NCI-H748 (cell line): ENCODE measurements at regions not wholly inside any gene's neighbourhood (a gene's known extent, or its start where the extent isn't known, plus 50 kb on each side); places are given as distances from the start of the nearest gene placed in this dataset.

Experiments used
- DNase-seq: peaks from one replicate; lab custom pipeline; 2025; ENCODE audit not compliant: unreplicated experiment; lab: John Stamatoyannopoulos, UW

DNA sequence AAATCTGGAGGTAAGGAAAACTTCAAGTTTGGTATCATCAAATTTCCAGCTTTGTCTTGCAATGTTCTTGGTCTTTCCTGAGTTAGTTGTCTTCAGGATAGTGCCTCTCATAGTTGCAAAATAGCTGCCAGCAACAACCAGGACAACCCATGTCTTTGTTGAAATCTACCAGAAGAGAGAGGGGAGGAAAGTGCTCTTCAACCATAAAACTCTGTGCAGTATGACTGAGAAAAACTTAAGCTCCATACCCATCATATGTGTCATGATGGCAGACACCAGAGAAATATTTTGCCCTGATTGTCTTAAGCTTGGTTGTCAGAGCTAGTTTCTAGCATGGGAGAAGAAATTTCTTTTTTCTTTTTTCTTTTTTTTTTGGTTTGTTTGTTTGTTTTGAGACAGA, 103.3 kb downstream of the SPRY2 start:
- DNase-seq = no peak

DNA sequence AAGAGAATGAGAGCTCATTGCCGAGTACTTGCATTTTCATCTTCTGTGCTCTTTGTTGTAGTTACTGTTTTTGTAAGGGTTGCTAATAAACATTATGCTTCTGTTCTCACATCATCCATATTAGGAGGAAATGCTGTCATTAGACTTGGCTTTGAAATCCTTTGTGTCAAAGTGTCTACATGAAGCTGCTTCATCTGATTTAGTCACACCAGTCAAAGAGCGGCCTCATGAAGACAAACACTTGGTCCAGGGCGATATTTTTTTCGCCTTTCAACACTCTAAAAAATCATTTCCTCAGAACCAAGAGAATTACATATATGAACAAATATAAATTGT, 105.0 kb downstream of the SPRY2 start:
- peak; percentile 77 for DNase-seq

- peak; percentile 94 for DNase-seq
Observed at GRCh38 chr13:80235166-80235966, 105.6 kb downstream of the SPRY2 start.

GRCh38 chr13:80227645-80228044, 113.3 kb downstream of the SPRY2 start:
- no peak for DNase-seq

- no peak for DNase-seq
Observed at GRCh38 chr13:80226645-80227044, 114.3 kb downstream of the SPRY2 start.

DNA sequence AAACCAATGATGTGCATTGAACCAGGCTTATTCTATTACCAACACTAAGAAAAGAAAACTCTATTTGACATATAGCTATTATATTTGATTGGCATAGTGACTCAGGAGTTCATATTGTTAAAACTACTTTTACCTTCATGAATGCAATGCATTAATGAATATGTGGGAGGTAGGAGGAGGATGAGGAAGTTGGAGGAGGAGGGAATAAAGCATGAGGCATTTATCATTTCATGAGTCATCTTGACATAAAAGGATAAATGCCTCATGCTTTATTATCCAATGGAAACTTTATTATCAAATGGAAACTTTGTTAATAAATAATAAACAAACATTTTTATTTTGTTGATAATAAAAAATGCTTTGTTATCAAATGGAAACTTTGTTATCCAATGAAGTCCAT, 116.5 kb downstream of the SPRY2 start:
- no peak for DNase-seq

- DNase-seq = no peak
Observed at GRCh38 chr13:80217614-80218456, 123.1 kb downstream of the SPRY2 start.

- DNase-seq = no peak
Observed at GRCh38 chr13:80215368-80215767, 125.6 kb downstream of the SPRY2 start.

DNA sequence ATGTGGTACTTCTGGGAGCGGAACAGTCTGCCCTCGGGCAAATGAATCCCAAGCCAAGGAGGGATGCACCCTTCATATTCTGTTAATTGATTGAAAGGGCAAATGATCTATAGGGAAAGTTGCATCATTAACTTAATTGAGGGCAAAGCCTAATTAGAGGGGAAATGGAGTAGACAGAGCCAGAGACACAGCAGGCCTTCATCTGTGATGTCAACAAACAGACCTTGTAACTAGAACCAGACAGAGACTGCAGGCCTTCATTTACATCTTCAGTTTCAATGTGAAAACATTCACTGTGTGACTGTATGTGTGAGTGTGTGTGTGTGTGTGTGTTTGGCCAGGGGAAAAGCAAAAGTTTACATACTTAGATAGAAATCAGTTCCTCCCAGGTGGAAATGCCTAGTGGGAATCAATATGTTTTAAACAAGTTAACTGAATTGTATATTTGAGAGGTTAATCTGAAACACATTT, 126.4 kb downstream of the SPRY2 start:
- peak; percentile 91 for DNase-seq

GRCh38 chr13:80214050-80214449, 126.9 kb downstream of the SPRY2 start:
- peak; percentile 39 for DNase-seq

DNA sequence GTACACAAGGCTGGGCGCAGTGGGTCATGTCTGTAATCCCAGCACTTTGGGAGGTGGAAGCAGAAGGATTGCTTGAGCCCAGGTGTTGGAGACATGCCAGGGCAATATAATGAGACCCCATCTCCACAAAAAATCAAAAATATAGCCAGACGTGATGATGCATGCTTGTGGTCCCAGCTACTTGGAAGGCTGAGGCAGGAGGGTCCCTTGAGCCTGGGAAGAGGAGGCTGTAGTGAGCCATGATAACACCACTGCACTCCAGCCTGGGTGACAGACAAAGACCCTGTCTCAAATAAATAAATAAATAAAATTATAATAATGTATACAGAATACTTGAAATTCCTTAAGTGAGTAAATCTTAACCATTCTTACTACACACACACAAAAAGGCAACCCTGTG, 127.7 kb downstream of the SPRY2 start:
- DNase-seq = no peak

DNA sequence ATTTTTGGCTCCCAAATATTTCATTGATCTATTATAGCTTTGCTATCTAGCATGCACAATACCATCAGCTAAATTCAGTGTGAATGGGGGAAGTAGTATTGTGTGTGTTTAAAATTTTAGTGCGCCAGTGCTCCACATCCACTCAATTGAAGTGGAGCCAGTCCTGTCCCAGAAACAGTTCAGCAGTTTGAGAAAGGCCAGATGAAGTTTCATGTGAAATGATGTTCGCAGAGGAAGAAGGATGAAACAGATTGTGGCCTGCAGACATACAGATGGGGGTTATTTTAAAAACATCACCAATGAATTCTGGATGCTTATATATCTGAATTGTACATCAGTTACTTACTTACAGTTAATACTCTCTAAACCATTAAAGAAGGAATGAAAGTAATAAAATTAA, 129.4 kb downstream of the SPRY2 start:
- DNase-seq = no peak

GRCh38 chr13:80204642-80205041, 136.3 kb downstream of the SPRY2 start:
- no peak for DNase-seq

DNA sequence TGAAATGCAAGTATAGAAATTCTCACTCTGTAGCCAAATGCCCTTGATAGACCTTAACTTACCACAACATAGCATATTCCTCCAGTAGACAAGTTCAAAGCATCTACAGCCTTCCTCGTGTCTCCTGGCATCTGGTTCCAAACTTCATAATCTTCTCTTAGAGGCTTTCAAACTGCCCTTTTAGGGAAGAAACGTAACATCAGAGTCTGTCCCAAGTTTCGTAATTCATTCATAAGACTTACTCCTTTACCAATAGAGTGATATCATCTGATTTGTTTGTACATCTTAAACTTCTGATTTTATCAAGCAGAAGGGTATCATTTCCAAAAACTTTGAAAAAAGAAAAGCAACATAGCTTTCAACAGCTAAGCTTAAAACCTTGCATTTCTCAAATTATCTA, 137.4 kb downstream of the SPRY2 start:
- DNase-seq = no peak

GRCh38 chr13:80201694-80202468, 139.0 kb downstream of the SPRY2 start:
- no peak for DNase-seq

GRCh38 chr13:80199585-80200292, 141.2 kb downstream of the SPRY2 start:
- no peak for DNase-seq

DNA sequence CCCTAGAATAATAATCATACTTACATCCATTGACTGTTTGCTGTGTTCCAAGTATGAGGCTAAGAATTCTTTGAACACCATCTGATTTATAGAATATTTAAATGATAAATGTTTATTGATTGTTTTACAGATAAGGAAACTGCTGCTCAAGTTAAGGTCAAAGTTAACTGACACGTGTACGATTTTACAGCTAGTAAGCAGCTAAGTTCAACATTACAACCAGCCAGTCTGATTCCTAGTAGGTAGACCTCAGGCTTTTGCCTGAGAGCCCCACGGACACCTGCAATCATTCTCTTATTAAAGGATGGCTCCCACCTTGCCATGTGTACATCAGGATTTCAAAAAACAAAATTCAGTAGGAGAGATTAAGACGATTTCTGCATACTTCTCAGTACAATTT, 141.9 kb downstream of the SPRY2 start:
- no peak for DNase-seq

- DNase-seq = no peak
Observed at GRCh38 chr13:80196756-80197155, 144.2 kb downstream of the SPRY2 start.

- no peak for DNase-seq
Observed at GRCh38 chr13:80195649-80196048, 145.3 kb downstream of the SPRY2 start.

DNA sequence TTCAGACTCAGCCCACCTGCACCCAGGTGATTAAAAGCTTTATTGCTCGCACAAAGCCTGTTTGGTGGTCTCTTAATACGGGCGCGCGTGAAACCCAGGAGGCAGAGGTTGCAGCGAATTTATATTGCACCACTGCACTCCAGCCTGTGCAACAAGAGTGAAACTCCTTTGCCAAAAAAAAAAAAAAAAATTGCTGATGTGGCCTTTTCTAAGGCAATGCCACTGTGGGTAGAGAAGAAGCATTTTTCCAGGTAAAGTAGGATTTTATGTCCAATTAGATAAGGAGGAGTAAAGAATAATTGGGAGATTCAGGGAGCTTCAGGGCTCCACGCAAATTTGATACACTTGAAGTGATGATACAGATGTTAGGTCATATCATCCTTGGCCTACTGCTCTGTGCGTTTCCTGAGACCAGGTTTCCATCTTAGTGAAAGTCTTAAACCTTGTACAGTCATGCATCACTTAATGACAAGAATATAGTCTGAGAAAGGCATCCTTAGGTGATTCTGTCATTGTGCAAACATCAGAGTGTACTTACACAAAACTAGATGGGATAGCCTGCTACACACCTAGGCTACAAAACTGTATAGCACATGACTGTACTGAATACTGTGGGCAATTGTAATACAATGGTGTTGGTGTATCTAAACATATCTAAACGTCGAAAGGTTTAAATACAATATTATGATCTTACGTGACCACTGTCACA, 150.9 kb downstream of the SPRY2 start:
- DNase-seq = no peak
